DND-41 (cell line): ENCODE measurements at regions not wholly inside any gene's neighbourhood (a gene's known extent, or its start where the extent isn't known, plus 50 kb on each side); places are given as distances from the start of the nearest gene placed in this dataset.

Source experiments
- ATAC-seq: fragments of 200-7000 bp; cut with Tn5 transposase; 3 replicates; pipeline ENCODE4 v1.9.1; 2021; ENCODE audit warnings: low read depth; ENCODE audit not compliant: insufficient read depth
- DNase-seq: peaks from one replicate; pipeline ENCODE4 v3.0.0-alpha.2; 2020
- H2AFZ ChIP-seq: 2 replicates; pipeline ENCODE4 v1.6.0; 2012; ENCODE audit warnings: low read depth, low read length
- H3K27ac ChIP-seq: 2 replicates; pipeline ENCODE4 v1.5.1; 2012; ENCODE audit warnings: low read length, inconsistent platforms
- H3K27me3 ChIP-seq: fragments of 200-600 bp; sonication (generic); 2 replicates; pipeline ENCODE4 v1.6.0; 2012; ENCODE audit warnings: low read length, mild to moderate bottlenecking, inconsistent platforms; ENCODE audit not compliant: insufficient read depth, poor library complexity
- H3K36me3 ChIP-seq: 2 replicates; pipeline ENCODE4 v1.5.1; 2012; ENCODE audit warnings: low read length, inconsistent platforms; ENCODE audit not compliant: insufficient read depth
- H3K4me1 ChIP-seq: 2 replicates; pipeline ENCODE4 v1.5.1; 2012; ENCODE audit warnings: mild to moderate bottlenecking, low read length; ENCODE audit not compliant: insufficient read depth
- H3K4me2 ChIP-seq: 2 replicates; pipeline ENCODE4 v1.6.0; 2012; ENCODE audit warnings: mild to moderate bottlenecking, moderate library complexity, low read length, inconsistent platforms; ENCODE audit not compliant: insufficient read depth
- H3K4me3 ChIP-seq, 2 experiments: fragments of 200-600 bp in 1 of 2; shearing (Covaris generic) in 1 of 2; 2 replicates each; pipeline ENCODE4 v1.5.1; 2012 to 2016; ENCODE audit warnings: inconsistent platforms in 2 of 2, low read length in 2 of 2, mild to moderate bottlenecking in 2 of 2, low read depth in 1 of 2, moderate library complexity in 1 of 2
- H3K79me2 ChIP-seq: 2 replicates; pipeline ENCODE4 v1.6.0; 2012; ENCODE audit warnings: low read length, inconsistent platforms; ENCODE audit not compliant: insufficient read depth
- H3K9ac ChIP-seq: 2 replicates; pipeline ENCODE4 v1.6.0; 2012; ENCODE audit warnings: low read depth, mild to moderate bottlenecking, inconsistent platforms, low read length, moderate library complexity
- H3K9me3 ChIP-seq: 2 replicates; pipeline ENCODE4 v1.5.1; 2012; ENCODE audit warnings: low read length, moderate library complexity, mild to moderate bottlenecking, inconsistent platforms; ENCODE audit not compliant: insufficient read depth, severe bottlenecking
- H4K20me1 ChIP-seq: 2 replicates; pipeline ENCODE4 v1.6.0; 2012; ENCODE audit warnings: low read length; ENCODE audit not compliant: insufficient read depth
- CTCF ChIP-seq: IDR thresholded peaks from 2 replicates; pipeline ENCODE4 v1.5.1; 2012; ENCODE audit warnings: borderline replicate concordance, low read length, moderate library complexity, mild to moderate bottlenecking; ENCODE audit not compliant: poor library complexity, severe bottlenecking; ENCODE audit errors: extremely low read depth
- EZH2 ChIP-seq: IDR thresholded peaks from 3 replicates; pipeline ENCODE4 v1.6.1; 2012; ENCODE audit warnings: borderline replicate concordance, low read depth, mild to moderate bottlenecking, moderate library complexity, low read length, inconsistent platforms; ENCODE audit not compliant: severe bottlenecking

- H3K27ac ChIP-seq, result no peak overlapping the region
- H3K4me2 ChIP-seq, result no peak overlapping the region
- H3K36me3 ChIP-seq, result no peaks in the 10 kb centered on the region
- no peak overlapping the region for H3K9ac ChIP-seq
- H3K4me1 ChIP-seq, result no peaks in the 10 kb centered on the region
- TF ChIP-seq EZH2 (no peak), CTCF (no peak)
- H2AFZ ChIP-seq, result no peak overlapping the region
- H4K20me1 ChIP-seq, result no peaks in the 10 kb centered on the region
- ATAC-seq (no peak), DNase-seq (no peak)
- H3K9me3 ChIP-seq, result no peaks in the 10 kb centered on the region
- no peaks in the 10 kb centered on the region for H3K27me3 ChIP-seq
- no peak overlapping the region for H3K4me3 ChIP-seq
- H3K79me2 ChIP-seq, result no peaks in the 10 kb centered on the region
Measured at GRCh38 chr12:20205854-20206253, 162.5 kb upstream of the PDE3A start.

DNA sequence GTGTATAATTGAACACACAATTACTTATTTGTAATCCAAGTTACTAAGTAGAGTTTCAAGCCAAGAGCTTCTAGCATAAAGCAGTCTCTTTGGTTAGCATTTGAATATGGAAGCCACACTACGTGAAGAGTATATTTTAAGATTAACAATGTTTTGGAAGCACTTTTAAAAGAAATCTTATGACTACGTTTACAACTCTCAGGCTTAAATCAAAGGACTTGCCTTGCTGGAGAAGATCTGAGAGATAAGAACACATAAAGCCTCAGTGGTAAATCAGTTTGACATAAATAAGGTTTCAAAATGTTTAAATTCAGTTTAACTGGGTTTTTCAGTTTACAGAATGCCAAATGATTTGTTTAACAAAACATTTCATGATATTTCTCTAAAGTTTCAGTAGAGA lies 161.9 kb upstream of the PDE3A start:
- no peak overlapping the region for H3K9ac ChIP-seq
- H3K9me3 ChIP-seq, result no peaks in the 10 kb centered on the region
- H3K36me3 ChIP-seq, result no peaks in the 10 kb centered on the region
- H2AFZ ChIP-seq, result no peak overlapping the region
- no peak overlapping the region for H3K4me3 ChIP-seq
- H4K20me1 ChIP-seq, result no peaks in the 10 kb centered on the region
- no peak overlapping the region for H3K4me2 ChIP-seq
- H3K4me1 ChIP-seq, result no peaks in the 10 kb centered on the region
- H3K27me3 ChIP-seq, result no peaks in the 10 kb centered on the region
- DNase-seq, result no peak
- ATAC-seq, result no peak
- H3K27ac ChIP-seq, result no peak overlapping the region
- no peaks in the 10 kb centered on the region for H3K79me2 ChIP-seq
- TF ChIP-seq EZH2 (no peak), CTCF (no peak)

DNA sequence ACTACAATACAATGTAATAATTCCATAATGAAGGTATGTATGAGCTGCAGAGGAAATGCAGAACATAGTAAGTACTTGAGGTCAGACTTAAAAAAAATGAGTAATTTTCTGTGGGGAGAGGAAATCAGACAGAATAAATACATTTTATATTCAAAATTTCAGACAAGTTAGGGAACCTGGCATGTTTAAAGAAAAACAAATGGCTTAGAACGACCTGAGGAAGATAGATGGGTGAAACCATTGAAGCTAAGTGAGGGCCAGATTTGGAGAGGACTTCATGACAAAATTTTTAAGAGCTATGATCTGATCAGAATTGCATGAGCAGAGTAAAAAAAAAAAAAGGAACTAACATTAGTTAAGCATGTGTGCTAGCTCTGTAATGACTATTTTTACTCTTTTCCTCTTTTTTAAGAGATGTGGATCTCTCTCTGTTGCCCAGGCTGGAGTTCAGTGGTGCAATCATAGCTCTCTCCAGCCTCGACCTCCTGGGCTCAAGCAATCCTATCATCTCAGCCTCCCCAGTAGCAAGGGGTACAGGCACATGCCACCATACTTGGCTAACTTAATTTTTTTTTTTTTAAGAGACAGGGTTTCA lies 157.6 kb upstream of the PDE3A start:
- no peak for DNase-seq
- Histone ChIP-seq H3K4me2 (no peak overlapping the region), H4K20me1 (no peaks in the 10 kb centered on the region), H3K4me3 (no peak overlapping the region), H3K27me3 (no peaks in the 10 kb centered on the region), H3K36me3 (no peaks in the 10 kb centered on the region), H2AFZ (no peak overlapping the region), H3K9me3 (no peaks in the 10 kb centered on the region), H3K79me2 (no peaks in the 10 kb centered on the region), H3K9ac (no peak overlapping the region), H3K27ac (no peak overlapping the region), H3K4me1 (no peaks in the 10 kb centered on the region)
- no peak for ATAC-seq
- TF ChIP-seq EZH2, result no peak

DNA sequence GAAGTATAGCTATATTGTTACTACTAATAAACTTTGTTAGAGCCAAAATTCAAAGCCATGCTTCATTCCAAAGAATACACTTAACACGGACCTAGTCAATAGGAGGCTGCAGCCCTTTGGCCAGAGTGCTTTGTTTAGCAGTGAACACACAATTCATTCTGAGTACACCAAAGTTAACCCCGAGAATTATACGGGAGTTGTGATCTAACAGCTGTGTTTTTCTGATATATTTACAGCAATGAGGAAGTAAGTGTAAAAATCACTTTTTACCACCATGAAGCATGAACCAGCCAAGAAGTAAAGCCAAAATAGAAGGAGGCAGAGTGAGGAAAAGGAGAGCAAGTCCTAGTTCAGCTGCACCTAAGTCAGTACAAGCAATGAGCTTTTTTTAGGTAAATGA lies 156.8 kb upstream of the PDE3A start:
- ATAC-seq (no peak), DNase-seq (no peak)
- Histone ChIP-seq H3K4me2 (no peak overlapping the region), H3K9me3 (no peaks in the 10 kb centered on the region), H3K4me1 (no peaks in the 10 kb centered on the region), H4K20me1 (no peaks in the 10 kb centered on the region), H3K27me3 (no peaks in the 10 kb centered on the region), H3K79me2 (no peaks in the 10 kb centered on the region), H3K27ac (no peak overlapping the region), H2AFZ (no peak overlapping the region), H3K4me3 (no peak overlapping the region), H3K9ac (no peak overlapping the region), H3K36me3 (no peaks in the 10 kb centered on the region)
- TF ChIP-seq EZH2, result no peak
- TF ChIP-seq CTCF, result no peak
